ENCODE measurements at regions not wholly inside any gene's neighbourhood (a gene's known extent, or its start where the extent isn't known, plus 50 kb on each side); places are given as distances from the start of the nearest gene placed in this dataset.

- no peak for TF ChIP-seq POLR2A (IDR thresholded peaks at IDR 0.05)
- TF ChIP-seq CTCF (IDR thresholded peaks at IDR 0.05) = no peak
- intact Hi-C loops (cut with DNase I; ENCODE audit: low total_unique reads) = no loop called here
Observed at GRCh38 chr11:110955776-110956175, 243.5 kb upstream of the ARHGAP20 start.

GRCh38 chr11:110951950-110952503 lies 239.8 kb upstream of the ARHGAP20 start:
- Histone ChIP-seq H3K9me3 (no peaks in the 10 kb centered on the region), H3K4me3 (no peak overlapping the region), H3K27me3 (no peaks in the 10 kb centered on the region), H3K4me1 (no peaks in the 10 kb centered on the region), H3K27ac (peak overlapping the region in 1 of 2 donors; percentile 38), H3K36me3 (no peaks in the 10 kb centered on the region)
- no peak for DNase-seq
- intact Hi-C loops (cut with DNase I; ENCODE audit: low total_unique reads) = no loop called here
- TF ChIP-seq CTCF (IDR thresholded peaks at IDR 0.05) (no peak), POLR2A (IDR thresholded peaks at IDR 0.05) (no peak)

More at GRCh38 chr11:110955776-110956175, 243.5 kb upstream of the ARHGAP20 start:
- H3K27ac ChIP-seq = no peak overlapping the region
- DNase-seq = no peak
- H3K4me3 ChIP-seq = no peak overlapping the region
- H3K9me3 ChIP-seq = no peaks in the 10 kb centered on the region
- H3K4me1 ChIP-seq = no peaks in the 10 kb centered on the region
- H3K27me3 ChIP-seq = no peaks in the 10 kb centered on the region
- H3K36me3 ChIP-seq = no peaks in the 10 kb centered on the region

- TF ChIP-seq POLR2A (IDR thresholded peaks at IDR 0.05) = no peak
- intact Hi-C loops (cut with DNase I; ENCODE audit: low total_unique reads) = no loop called here
- no peaks in the 10 kb centered on the region for H3K4me1 ChIP-seq
- no peaks in the 10 kb centered on the region for H3K36me3 ChIP-seq
- no peaks in the 10 kb centered on the region for H3K9me3 ChIP-seq
- no peak overlapping the region for H3K4me3 ChIP-seq
- H3K27me3 ChIP-seq = no peaks in the 10 kb centered on the region
- peak overlapping the region in 1 of 2 donors; percentile 38 for H3K27ac ChIP-seq
- DNase-seq = no peak
Observed at GRCh38 chr11:110951037-110951949, 239.1 kb upstream of the ARHGAP20 start.

- TF ChIP-seq CTCF (IDR thresholded peaks at IDR 0.05) (no peak), POLR2A (IDR thresholded peaks at IDR 0.05) (no peak)
- Histone ChIP-seq H3K4me3 (no peak overlapping the region), H3K9me3 (no peaks in the 10 kb centered on the region), H3K36me3 (no peaks in the 10 kb centered on the region), H3K27me3 (no peaks in the 10 kb centered on the region), H3K4me1 (no peaks in the 10 kb centered on the region), H3K27ac (no peak overlapping the region)
- intact Hi-C loops (cut with DNase I; ENCODE audit: low total_unique reads) = no loop called here
- DNase-seq = no peak
Observed at GRCh38 chr11:110948112-110948511, 235.9 kb upstream of the ARHGAP20 start.

- H3K9me3 ChIP-seq = no peaks in the 10 kb centered on the region
- H3K36me3 ChIP-seq = no peaks in the 10 kb centered on the region
- H3K27ac ChIP-seq = no peak overlapping the region
- no peak for TF ChIP-seq CTCF (IDR thresholded peaks at IDR 0.05)
- intact Hi-C loops (cut with DNase I; ENCODE audit: low total_unique reads) = no loop called here
- no peaks in the 10 kb centered on the region for H3K4me1 ChIP-seq
- no peaks in the 10 kb centered on the region for H3K27me3 ChIP-seq
- no peak overlapping the region for H3K4me3 ChIP-seq
- DNase-seq = no peak
Observed at GRCh38 chr11:110947096-110947495, 234.9 kb upstream of the ARHGAP20 start.

Measured in uterus (tissue), 3 donors.